BLaER1 treated with 17β-estradiol and CSF1 and Interleukin-3, amounts not matched to agents 10 nM and 100 nM (cell line): ENCODE measurements at regions not wholly inside any gene's neighbourhood (a gene's known extent, or its start where the extent isn't known, plus 50 kb on each side); places are given as distances from the start of the nearest gene placed in this dataset.
"Not testable (repeated sequence)": the region's sequence is repeated elsewhere in the genome, so short reads cannot be mapped to it uniquely, and the experiment has no call there.

Experiments used
- H3K27ac ChIP-seq, 11 experiments: shearing (Covaris generic); formaldehyde crosslinking; 2 replicates each; pipeline ENCODE4 v1.8.1; 2022
- H3K27me3 ChIP-seq, 11 experiments: shearing (Covaris generic); formaldehyde crosslinking; 2 replicates each; pipeline ENCODE4 v1.8.1; 2022
- H3K36me3 ChIP-seq, 11 experiments: shearing (Covaris generic); formaldehyde crosslinking; 2 replicates each; pipeline ENCODE4 v1.8.1; 2022
- H3K4me1 ChIP-seq, 10 experiments: shearing (Covaris generic); formaldehyde crosslinking; 2 replicates each; pipeline ENCODE4 v1.8.1; 2022
- H3K4me2 ChIP-seq, 11 experiments: shearing (Covaris generic); formaldehyde crosslinking; 2 replicates each; pipeline ENCODE4 v1.8.1; 2022
- H3K4me3 ChIP-seq, 10 experiments: shearing (Covaris generic); formaldehyde crosslinking; 2 replicates each; pipeline ENCODE4 v1.8.1; 2022
- H3K9ac ChIP-seq, 11 experiments: shearing (Covaris generic); formaldehyde crosslinking; 2 replicates each; pipeline ENCODE4 v1.8.1; 2022
- H3K9me3 ChIP-seq, 11 experiments: shearing (Covaris generic); formaldehyde crosslinking; replicated peaks in 1 of 11; 2 replicates each; pipeline ENCODE4 v1.8.1; 2022
- H4K20me1 ChIP-seq, 11 experiments: shearing (Covaris generic); formaldehyde crosslinking; 2 replicates each; pipeline ENCODE4 v1.8.1; 2022
- Cebpa-rat ChIP-seq, 11 experiments: shearing (Covaris generic); IDR thresholded peaks; 2 replicates each; pipeline ENCODE4 v1.8.1; 2022

DNA sequence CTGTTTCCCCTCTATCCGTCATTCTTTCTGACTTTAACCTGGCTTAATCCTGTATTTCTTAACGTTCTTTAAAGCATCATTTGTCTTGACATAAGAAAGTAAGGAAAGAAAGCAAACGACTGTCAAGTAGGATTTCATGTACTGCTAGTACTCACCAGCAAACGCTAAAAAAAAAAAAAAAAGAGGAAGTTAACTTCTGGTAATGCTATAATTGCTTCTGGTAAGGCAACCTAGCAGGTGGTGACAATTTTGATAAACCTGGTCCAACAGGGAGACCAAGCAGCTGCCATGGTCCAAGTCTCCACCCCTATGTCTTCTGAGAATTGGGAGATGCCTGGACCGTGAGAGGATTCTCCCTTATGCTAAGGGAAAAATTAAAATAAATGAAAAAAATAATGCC lies 306.6 kb downstream of the DAD1 start:
- no peak for TF ChIP-seq Cebpa-rat (IDR thresholded peaks at IDR 0.05)
- Histone ChIP-seq H3K4me1 (peaks cover 0 to 21% (median 3%) of the 10 kb centered on the region in 10 experiments; a peak in 6 of 20 replicates), H3K36me3 (no peaks in the 10 kb centered on the region), H3K4me2 (peak overlapping the region in 3 of 11 experiments; percentile 32 to 41 (median 33); a peak in 4 of 22 replicates), H3K27me3 (no peaks in the 10 kb centered on the region), H3K27ac (no peak overlapping the region), H3K4me3 (no peak overlapping the region), H4K20me1 (no peaks in the 10 kb centered on the region), H3K9me3 (no peaks in the 10 kb centered on the region), H3K9ac (no peak overlapping the region)

DNA sequence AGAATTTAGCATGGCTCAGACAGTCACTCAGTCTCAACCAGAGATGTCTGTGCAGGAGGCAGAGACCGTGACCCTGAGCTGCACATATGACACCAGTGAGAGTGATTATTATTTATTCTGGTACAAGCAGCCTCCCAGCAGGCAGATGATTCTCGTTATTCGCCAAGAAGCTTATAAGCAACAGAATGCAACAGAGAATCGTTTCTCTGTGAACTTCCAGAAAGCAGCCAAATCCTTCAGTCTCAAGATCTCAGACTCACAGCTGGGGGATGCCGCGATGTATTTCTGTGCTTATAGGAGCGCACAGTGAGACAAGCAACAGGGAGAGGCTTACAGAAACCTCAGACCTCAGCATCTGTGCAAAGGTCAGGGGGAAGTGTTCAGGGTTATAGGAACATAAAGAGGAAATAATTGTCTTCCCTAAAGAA lies 307.6 kb downstream of the DAD1 start:
- H3K4me2 ChIP-seq: peak overlapping the region in 2 of 11 experiments; percentile 7 to 41; a peak in 1 of 22 replicates
- not testable (repeated sequence) for H3K9ac ChIP-seq, H3K9me3 ChIP-seq, H4K20me1 ChIP-seq, H3K27me3 ChIP-seq, H3K4me3 ChIP-seq, H3K27ac ChIP-seq, H3K36me3 ChIP-seq
- peaks cover 0 to 21% (median 3%) of the 10 kb centered on the region in 10 experiments; a peak in 6 of 20 replicates for H3K4me1 ChIP-seq

DNA sequence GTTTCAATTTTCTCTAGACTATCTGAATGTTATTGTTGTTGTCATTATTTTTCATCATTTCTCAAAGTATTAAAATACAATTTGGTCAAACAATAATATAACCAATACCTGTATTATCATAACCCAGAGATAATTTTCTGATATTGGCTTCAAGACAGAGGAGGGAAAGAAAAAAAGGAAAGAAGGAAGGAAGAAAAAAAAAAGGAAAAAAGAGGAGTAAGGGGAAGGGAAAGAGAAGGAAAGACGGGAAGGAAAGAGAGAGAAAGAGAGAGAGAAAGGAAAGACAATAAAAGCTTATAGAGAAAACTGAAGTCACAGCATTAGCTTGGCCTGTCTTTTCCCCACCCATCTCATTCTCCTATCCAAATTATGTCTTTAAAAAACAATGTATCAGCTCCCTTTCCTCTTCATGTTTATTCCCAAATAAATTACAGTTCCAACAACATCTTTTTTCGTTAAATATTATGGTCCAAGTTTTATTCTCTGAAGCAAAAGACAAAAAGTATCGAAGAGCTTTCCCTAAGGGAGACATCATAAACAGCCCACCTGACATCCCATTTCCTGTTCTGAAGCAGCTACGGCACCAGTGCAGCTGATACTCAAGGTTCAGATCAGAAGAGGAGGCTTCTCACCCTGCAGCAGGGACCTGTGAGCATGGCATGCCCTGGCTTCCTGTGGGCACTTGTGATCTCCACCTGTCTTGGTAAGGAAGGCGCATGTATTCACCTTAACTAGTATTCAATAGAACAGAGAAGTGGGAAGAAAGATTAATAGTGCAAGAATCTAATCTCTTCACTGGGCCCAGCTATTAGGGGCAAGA lies 308.3 kb downstream of the DAD1 start:
- Histone ChIP-seq H3K4me1 (peaks cover 0 to 21% (median 3%) of the 10 kb centered on the region in 10 experiments; a peak in 6 of 20 replicates), H3K27me3 (no peaks in the 10 kb centered on the region), H3K4me3 (no peak overlapping the region), H3K27ac (no peak overlapping the region), H3K4me2 (no peak overlapping the region), H3K36me3 (no peaks in the 10 kb centered on the region), H3K9ac (no peak overlapping the region), H3K9me3 (no peaks in the 10 kb centered on the region), H4K20me1 (no peaks in the 10 kb centered on the region)
- no peak for TF ChIP-seq Cebpa-rat (IDR thresholded peaks at IDR 0.05)

DNA sequence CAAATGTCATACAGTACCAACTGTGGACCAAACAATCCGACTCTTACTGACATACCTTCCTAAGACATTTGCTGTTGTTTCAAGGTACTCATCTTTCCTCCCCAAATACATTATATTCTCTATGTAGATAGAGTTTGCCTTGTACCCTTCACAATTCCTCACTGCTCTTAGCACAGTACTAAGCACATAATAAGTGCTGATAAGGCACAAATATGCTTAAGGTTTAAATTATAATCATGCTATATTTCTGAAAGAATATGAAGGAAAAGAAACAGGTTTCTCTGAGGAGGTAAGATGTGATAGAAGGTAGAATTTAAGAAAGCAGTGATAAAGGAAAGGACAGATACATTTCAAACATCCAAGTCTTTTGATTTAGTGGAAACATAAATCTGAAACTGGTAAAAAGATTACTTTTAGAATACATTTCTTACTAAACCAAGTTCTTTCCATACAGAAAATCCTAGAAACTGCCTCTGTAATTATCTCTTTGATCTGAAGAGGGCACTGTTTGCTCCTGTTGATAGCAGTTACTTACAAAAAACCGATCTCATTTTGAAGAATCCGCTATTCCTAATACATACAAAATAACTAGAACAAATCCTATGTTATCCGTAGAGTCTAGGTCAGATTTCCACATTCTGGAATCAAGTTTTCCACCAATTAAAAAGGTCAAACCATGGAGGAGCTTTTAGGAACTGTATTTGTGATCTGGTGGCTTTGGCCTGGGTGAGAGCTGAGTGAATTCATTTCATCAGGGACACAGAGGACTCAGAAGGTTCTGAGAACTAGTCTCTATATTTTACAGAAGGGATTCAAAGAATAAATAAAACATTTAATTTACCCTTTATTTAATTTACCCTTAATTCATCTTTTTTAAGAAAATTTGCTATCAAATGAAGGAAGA lies 311.9 kb downstream of the DAD1 start:
- no peak overlapping the region for H3K4me2 ChIP-seq
- H3K27me3 ChIP-seq: no peaks in the 10 kb centered on the region
- no peaks in the 10 kb centered on the region for H3K9me3 ChIP-seq
- H3K9ac ChIP-seq: no peak overlapping the region
- no peak overlapping the region for H3K4me3 ChIP-seq
- no peaks in the 10 kb centered on the region for H4K20me1 ChIP-seq
- no peak overlapping the region for H3K27ac ChIP-seq
- TF ChIP-seq Cebpa-rat (IDR thresholded peaks at IDR 0.05): no peak
- no peaks in the 10 kb centered on the region for H3K36me3 ChIP-seq
- H3K4me1 ChIP-seq: peaks cover 0 to 11% (median under 1%) of the 10 kb centered on the region in 10 experiments; a peak in 4 of 20 replicates

- Histone ChIP-seq H3K9me3 (no peaks in the 10 kb centered on the region), H3K27me3 (no peaks in the 10 kb centered on the region), H4K20me1 (no peaks in the 10 kb centered on the region), H3K4me2 (no peak overlapping the region), H3K27ac (no peak overlapping the region), H3K4me1 (no peaks in the 10 kb centered on the region), H3K4me3 (no peak overlapping the region), H3K9ac (no peak overlapping the region), H3K36me3 (no peaks in the 10 kb centered on the region)
- no peak for TF ChIP-seq Cebpa-rat (IDR thresholded peaks at IDR 0.05)
Observed at GRCh38 chr14:22271838-22272799, 316.9 kb downstream of the DAD1 start.

DNA sequence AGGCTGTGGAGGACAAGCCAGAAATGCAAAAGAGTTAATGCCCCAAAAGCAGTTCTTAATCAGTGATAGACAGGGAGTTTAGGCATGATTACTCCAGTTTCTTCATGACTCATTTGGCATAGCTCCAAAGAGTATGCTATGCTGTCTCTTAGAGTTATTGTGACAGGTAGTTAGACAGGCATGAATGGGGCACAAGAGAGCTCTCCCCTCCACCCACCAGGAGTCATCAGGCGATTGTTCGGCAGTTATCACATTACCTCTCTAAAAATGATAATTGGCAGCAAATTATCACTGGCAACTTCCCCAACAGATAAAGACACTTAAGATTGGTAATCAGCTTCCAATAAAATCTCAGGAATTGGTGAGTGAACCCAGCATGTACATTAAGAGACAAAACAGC lies 320.1 kb downstream of the DAD1 start:
- no peaks in the 10 kb centered on the region for H3K27me3 ChIP-seq
- H3K27ac ChIP-seq: no peak overlapping the region
- H3K9me3 ChIP-seq: no peaks in the 10 kb centered on the region
- H3K4me3 ChIP-seq: no peak overlapping the region
- H3K4me1 ChIP-seq: no peaks in the 10 kb centered on the region
- H3K4me2 ChIP-seq: no peak overlapping the region
- no peak for TF ChIP-seq Cebpa-rat (IDR thresholded peaks at IDR 0.05)
- no peaks in the 10 kb centered on the region for H4K20me1 ChIP-seq
- no peak overlapping the region for H3K9ac ChIP-seq
- H3K36me3 ChIP-seq: no peaks in the 10 kb centered on the region

DNA sequence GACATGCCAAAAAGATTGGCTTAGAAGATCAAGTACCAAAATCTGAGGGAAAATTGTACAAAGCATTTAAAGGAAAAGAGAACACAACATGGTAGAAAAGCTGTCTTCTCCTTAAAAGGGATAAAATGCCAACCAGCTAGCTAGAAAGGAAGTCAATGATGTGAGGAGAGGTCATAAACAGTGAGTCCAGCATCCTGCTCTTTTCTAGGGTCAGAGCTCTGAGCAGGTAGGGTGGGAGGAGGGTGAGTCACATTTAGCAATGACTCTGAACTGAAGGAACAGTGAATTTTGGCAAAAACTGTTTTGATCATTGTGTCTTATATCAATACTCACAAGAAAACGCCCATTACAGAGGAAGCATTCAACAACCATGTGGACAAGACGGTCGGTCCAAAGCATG lies 322.3 kb downstream of the DAD1 start:
- Histone ChIP-seq H3K36me3 (no peaks in the 10 kb centered on the region), H3K27me3 (no peaks in the 10 kb centered on the region), H3K9ac (no peak overlapping the region), H3K27ac (no peak overlapping the region), H3K4me1 (no peaks in the 10 kb centered on the region), H3K4me3 (no peak overlapping the region), H3K9me3 (no peaks in the 10 kb centered on the region), H4K20me1 (no peaks in the 10 kb centered on the region), H3K4me2 (no peak overlapping the region)
- no peak for TF ChIP-seq Cebpa-rat (IDR thresholded peaks at IDR 0.05)

DNA sequence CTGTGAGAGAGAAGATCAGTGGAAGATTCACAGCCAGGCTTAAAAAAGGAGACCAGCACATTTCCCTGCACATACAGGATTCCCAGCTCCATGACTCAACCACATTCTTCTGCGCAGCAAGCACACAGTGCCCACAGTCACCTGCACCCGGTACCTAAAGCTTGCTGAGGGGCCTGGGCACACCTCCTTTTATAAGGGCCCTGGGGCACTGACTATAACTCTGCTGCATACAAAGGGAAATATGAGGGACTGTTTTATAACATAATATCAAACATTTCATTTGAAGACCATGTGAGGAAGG lies 322.9 kb downstream of the DAD1 start:
- Histone ChIP-seq H3K4me2 (no peak overlapping the region), H3K4me1 (no peaks in the 10 kb centered on the region), H4K20me1 (no peaks in the 10 kb centered on the region), H3K9ac (no peak overlapping the region), H3K27me3 (no peaks in the 10 kb centered on the region), H3K4me3 (no peak overlapping the region), H3K27ac (no peak overlapping the region), H3K9me3 (no peaks in the 10 kb centered on the region), H3K36me3 (no peaks in the 10 kb centered on the region)
- TF ChIP-seq Cebpa-rat (IDR thresholded peaks at IDR 0.05): no peak
